Breast epithelium (tissue), 3 donors: ENCODE measurements at regions not wholly inside any gene's neighbourhood (a gene's known extent, or its start where the extent isn't known, plus 50 kb on each side); places are given as distances from the start of the nearest gene placed in this dataset.

Experiments used
- POLR2A ChIP-seq: fragments of 450-650 bp; IDR thresholded peaks from one replicate; pipeline ENCODE4 v1.6.1; 2016; ENCODE audit warnings: antibody characterized with exemption, mild to moderate bottlenecking, moderate library complexity
- POLR2AphosphoS5 ChIP-seq, 3 donors: sonication (generic); formaldehyde crosslinking; IDR thresholded peaks; one replicate each; pipeline ENCODE4 v1.6.1; 2017; ENCODE audit warnings: antibody characterized with exemption in 3 of 3
- TF ChIP-seq, protein P1 (sequence below), 3 donors: fragments of 450-650 bp; IDR thresholded peaks; one replicate each; pipeline ENCODE4 v1.5.1; 2016 to 2017; ENCODE audit warnings: antibody characterized with exemption in 3 of 3, mild to moderate bottlenecking in 3 of 3, moderate library complexity in 3 of 3

- TF ChIP-seq, protein P1, sequence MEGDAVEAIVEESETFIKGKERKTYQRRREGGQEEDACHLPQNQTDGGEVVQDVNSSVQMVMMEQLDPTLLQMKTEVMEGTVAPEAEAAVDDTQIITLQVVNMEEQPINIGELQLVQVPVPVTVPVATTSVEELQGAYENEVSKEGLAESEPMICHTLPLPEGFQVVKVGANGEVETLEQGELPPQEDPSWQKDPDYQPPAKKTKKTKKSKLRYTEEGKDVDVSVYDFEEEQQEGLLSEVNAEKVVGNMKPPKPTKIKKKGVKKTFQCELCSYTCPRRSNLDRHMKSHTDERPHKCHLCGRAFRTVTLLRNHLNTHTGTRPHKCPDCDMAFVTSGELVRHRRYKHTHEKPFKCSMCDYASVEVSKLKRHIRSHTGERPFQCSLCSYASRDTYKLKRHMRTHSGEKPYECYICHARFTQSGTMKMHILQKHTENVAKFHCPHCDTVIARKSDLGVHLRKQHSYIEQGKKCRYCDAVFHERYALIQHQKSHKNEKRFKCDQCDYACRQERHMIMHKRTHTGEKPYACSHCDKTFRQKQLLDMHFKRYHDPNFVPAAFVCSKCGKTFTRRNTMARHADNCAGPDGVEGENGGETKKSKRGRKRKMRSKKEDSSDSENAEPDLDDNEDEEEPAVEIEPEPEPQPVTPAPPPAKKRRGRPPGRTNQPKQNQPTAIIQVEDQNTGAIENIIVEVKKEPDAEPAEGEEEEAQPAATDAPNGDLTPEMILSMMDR (IDR thresholded peaks at IDR 0.05), result no peak
- no peak for TF ChIP-seq POLR2AphosphoS5 (IDR thresholded peaks at IDR 0.05)
- TF ChIP-seq POLR2A, result no peak
These were observed 364.7 kb upstream of the TGFBR2 start for GRCh38 chr3:30241721-30242120.
